ENCODE measurements at regions not wholly inside any gene's neighbourhood (a gene's known extent, or its start where the extent isn't known, plus 50 kb on each side); places are given as distances from the start of the nearest gene placed in this dataset.
"Not testable (repeated sequence)": the region's sequence is repeated elsewhere in the genome, so short reads cannot be mapped to it uniquely, and the experiment has no call there.

- DNase-seq (ENCODE audit: low read depth): no peak
Measured at GRCh38 chr16:17002565-17002964, 468.2 kb downstream of the XYLT1 start.

DNA sequence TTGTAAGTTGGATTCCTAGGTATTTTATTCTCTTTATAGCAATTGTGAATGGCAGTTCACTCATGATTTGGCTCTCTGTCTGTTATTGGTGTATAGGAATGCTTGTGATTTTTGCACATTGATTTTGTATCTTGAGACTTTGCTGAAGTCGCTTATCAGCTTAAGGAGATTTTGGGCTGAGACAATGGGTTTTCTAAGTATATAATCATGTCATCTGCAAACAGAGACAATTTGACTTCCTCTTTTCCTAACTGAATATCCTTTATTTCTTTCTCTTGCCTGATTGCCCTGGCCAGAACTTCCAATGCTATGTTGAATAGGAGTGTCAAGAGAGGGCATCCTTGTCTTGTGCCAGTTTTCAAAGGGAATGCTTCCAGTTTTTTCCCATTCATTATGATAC is 464.8 kb downstream of the XYLT1 start:
- DNase-seq (ENCODE audit: low read depth): not testable (repeated sequence)

- DNase-seq (ENCODE audit: low read depth): no peak
Measured at GRCh38 chr16:17011712-17012111, 459.0 kb downstream of the XYLT1 start.

DNA sequence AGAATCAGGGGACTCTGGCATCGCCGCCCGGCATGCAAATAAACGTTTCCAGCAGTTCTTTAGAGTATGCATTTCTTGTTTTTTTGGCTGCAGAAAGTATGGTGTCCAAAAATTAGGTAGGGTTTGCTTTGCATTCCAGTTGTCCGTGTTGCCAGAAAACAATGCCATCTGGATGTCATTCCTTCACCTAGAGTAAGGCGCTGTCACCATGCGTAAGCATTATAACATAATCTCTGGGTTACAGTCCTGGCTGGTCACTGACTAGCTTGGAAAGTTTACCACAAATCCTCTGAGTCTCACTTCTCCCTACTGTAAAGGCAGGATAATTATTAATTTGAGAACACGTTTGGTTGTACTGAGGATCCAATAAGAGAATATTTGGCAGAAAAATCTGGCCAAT is 457.7 kb downstream of the XYLT1 start:
- DNase-seq (ENCODE audit: low read depth): no peak

GRCh38 chr16:17014484-17015121 is 456.2 kb downstream of the XYLT1 start:
- DNase-seq (ENCODE audit: low read depth): no peak

DNA sequence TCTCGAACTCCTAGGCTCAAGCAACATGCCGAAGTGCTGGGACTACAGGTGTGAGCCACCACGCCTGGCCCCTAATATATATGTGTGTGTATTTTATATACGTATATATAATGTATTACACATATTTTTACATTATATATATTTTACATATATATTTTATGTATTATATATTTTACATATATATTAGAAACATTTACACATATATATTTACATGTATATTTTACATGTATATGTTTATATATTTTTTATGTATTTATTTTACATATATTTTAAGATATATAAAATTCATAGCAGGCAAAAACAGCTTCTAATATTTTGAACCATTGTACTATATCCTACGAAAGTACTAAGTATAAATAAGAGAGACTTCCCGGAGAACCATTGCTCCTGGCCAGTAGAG is 455.1 kb downstream of the XYLT1 start:
- DNase-seq (ENCODE audit: low read depth): no peak

- DNase-seq (ENCODE audit: low read depth): no peak
Measured at GRCh38 chr16:17017442-17017841, 453.3 kb downstream of the XYLT1 start.

DNA sequence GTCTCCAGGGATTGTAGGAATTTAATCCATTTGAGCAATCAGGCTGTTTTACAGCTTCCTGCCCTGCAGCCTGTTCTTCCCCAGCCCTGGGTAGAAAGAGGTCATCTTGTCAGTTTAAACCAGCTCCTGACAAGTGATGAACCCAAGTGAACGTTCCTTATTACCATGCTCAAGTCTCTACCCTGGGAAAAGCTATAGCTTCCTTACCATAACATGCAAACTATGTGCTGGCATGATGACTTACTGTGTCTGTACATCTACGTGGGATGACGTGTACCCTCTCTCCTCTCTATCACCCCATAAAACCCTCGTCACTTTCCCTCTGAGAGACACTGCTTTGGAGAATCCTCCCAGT is 452.2 kb downstream of the XYLT1 start:
- DNase-seq (ENCODE audit: low read depth): no peak

DNA sequence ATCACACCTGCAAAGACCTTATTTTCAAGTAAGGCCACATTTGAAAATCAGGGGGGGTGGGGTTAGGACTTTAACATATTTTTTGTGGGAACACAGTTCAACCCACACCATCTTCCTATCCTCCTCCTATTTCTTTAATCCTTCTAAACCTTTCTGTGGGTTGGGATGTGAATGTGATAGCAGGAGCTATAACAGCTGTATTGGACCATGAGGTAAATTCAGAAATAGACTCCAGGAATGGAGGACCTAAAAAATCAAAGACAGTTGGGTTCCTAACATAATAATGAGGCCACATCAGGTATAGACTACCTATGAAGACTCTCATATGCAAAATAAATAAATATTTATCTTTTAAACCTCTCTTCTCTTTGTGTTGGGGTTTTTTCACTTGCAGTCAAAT is 451.4 kb downstream of the XYLT1 start:
- no peak for DNase-seq (ENCODE audit: low read depth)

GRCh38 chr16:17023606-17024005 is 447.2 kb downstream of the XYLT1 start:
- DNase-seq (ENCODE audit: low read depth): no peak

GRCh38 chr16:17024514-17024913 is 446.2 kb downstream of the XYLT1 start:
- no peak for DNase-seq (ENCODE audit: low read depth)

DNA sequence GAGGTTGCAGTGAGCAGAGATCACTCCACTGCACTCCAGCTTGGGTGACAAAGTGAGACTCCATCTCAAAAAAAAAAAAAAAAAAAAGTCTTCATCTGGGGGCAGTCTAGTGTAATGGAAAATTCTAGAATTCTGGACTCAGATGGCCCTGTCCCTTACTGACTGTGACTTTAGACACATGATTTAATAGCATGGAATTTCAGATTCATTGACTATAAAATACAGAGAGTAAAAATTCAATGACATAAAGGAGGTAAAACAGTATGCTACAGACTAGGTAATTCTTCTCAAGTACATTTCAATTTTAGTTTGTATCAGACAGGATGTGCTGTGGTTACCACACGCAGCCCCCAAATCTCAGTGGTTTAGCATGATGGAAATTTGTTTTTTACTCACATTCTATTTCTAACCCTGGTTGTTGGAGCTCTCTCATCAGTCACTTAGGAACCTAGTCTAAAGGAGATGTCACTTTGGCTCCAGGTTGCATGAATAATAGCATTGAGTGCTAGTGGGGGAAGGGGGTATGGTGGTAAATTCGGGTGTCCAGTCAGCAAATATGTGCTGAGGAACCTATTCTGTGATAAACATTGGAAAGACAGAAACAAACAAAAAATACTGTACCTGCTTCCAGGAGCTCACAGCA is 444.0 kb downstream of the XYLT1 start:
- no peak for DNase-seq (ENCODE audit: low read depth)

DNA sequence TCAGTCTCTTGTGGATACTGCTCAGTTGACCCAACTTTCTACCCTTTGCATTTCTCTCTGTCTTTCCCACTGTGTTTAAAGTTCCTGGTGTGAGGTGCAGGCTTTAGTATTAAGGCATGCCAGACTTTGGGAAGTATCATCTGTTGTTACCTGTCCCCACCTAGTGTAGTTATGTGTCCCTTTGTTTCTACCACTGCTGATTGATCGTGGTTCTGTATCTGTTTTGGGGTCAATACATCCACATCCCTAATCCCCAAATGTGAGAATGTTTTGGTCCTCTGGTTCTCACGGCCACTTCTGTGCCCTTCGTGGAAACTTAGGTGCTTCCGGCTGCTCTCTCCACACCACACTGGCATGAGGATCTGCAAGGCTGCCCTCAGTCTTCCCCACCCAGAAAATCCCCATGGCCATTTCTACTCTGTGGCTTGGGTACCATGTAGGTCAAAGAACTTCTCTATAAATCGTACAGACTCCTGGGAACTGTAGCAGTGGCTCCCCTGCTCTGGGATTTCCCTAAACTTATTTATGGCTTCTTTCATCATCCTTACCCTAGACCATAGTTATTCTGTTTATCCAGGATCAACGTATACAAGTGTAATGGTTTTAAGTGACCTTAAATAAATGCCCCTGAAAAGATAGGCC is 443.2 kb downstream of the XYLT1 start:
- no peak for DNase-seq (ENCODE audit: low read depth)

GRCh38 chr16:17029602-17030350 is 441.0 kb downstream of the XYLT1 start:
- DNase-seq (ENCODE audit: low read depth): no peak

DNA sequence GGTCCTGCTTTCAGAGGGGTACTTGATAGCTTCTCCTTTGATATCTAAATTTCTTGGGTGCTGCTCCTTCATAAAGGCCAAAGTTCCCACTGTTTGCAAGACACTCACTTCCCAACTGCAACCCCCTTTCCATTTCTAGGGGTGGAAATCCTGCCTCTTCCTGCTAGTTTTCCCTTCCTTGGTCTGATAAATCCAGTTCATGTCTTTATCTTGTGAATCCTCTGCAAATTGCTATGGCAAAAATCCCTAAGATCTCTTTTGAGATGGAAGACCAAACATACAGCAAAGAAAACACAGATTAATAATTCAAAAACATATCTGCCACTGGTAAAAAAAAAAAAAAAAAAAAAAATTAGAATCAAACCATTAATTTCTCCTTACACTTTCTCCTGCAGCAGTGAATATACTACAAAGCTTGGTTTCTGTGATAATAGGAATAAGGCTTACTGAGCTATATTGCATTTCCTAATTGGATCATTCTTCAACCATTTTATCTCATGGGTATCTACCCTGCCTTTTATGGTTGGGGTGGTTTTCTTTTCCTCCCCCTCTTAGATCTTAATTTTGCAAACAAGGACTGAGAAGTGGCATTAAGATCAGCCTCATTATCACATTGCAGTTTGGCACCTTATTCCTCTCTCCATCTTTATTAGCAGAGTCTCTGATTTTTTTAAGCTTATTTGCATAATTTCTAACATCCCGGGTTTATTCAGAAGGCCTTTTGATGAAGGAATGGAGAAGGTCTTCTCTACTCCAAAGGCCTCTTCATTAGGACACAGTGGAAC is 439.1 kb downstream of the XYLT1 start:
- DNase-seq (ENCODE audit: low read depth): no peak

DNA sequence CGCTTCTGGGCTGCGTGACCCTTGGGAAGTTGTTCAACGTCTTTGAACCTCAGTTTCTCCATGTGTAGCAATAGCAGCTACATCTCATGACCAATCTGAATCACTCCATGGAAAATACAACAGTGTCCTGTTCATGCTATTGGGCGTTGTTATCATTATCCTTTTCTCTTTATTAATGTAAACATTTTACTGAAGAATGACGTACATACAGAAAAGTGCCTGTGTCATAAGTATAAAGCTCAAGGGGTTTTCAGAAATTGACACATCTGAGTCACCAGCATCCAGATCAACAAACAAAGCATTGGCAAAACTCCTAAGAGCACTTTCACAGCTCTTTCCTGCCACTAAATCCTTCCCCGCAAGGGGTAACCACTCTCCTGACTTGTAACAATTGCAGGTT is 438.4 kb downstream of the XYLT1 start:
- no peak for DNase-seq (ENCODE audit: low read depth)

- DNase-seq (ENCODE audit: low read depth): no peak
Measured at GRCh38 chr16:17034477-17035252, 436.1 kb downstream of the XYLT1 start.

DNA sequence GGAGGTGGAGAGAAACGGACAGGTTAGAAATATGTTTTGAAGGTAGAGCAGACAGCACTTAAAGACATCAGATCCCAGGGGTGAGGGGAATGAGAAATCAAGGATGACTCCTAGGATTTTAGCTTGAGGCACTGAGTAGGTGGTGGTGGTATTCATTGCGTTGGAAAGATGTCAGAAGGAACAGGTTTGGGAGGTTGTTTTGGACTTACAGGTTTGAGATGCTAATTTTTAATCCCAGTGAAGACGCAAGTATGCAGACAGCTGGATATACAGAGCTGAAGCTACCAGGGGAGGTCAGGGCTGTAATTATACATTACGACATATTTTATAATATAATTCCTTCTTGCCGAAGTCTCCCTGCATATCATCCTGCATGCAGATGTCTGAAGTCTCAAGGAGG is 433.3 kb downstream of the XYLT1 start:
- no peak for DNase-seq (ENCODE audit: low read depth)

GRCh38 chr16:17038415-17038814 is 432.3 kb downstream of the XYLT1 start:
- no peak for DNase-seq (ENCODE audit: low read depth)

DNA sequence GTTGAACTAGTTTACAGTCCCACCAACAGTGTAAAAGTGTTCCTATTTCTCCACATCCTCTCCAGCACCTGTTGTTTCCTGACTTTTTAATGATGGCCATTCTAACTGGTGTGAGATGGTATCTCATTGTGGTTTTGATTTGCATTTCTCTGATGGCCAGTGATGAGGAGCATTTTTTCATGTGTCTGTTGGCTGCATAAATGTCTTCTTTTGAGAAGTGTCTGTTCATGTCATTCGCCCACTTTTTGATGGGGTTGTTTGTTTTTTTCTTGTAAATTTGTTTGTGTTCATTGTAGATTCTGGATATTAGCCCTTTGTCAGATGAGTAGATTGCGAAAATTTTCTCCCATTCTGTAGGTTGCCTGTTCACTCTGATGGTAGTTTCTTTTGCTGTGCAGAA is 421.7 kb downstream of the XYLT1 start:
- DNase-seq (ENCODE audit: low read depth): not testable (repeated sequence)

- DNase-seq (ENCODE audit: low read depth): no peak
Measured at GRCh38 chr16:17050468-17050867, 420.3 kb downstream of the XYLT1 start.
